K562 (cell line): ENCODE measurements at regions not wholly inside any gene's neighbourhood (a gene's known extent, or its start where the extent isn't known, plus 50 kb on each side); places are given as distances from the start of the nearest gene placed in this dataset.

Experiments
- ATAC-seq: fragments of 200-7000 bp; cut with Tn5 transposase; 3 replicates; pipeline ENCODE4 v1.9.1; 2020; ENCODE audit warnings: moderate library complexity
- BruUV-seq: library from RNA; stranded (reverse); fragments of 400-500 nt; replicated peaks from 2 replicates; lab custom pipeline; 2021; lab: Mats Ljungman, UMichigan
- CTCF ChIA-PET: fragments of 300-600 bp; formaldehyde crosslinking; extraction: SDS; loops from one replicate; lab custom pipeline; 2021; ENCODE audit warnings: low intra/inter-chr PET ratio; lab: Yijun Ruan, JAX
- POLR2A ChIA-PET: fragments of 300-600, 350-650 bp; sonication (Branson Sonifier 250); formaldehyde crosslinking; extraction: SDS; loops from one replicate; lab custom pipeline; 2021; ENCODE audit warnings: antibody characterized with exemption, inconsistent platforms; lab: Yijun Ruan, JAX
- DNase-seq, 4 experiments: peaks; one replicate each; pipeline versions ENCODE4 v3.0.0 to v3.0.0-alpha.2; 2011 to 2018; ENCODE audit warnings: low spot score in 3 of 4, mixed read lengths in 3 of 4; ENCODE audit errors: extremely low read depth in 1 of 4
- FAIRE-seq: peaks from 2 replicates; lab custom pipeline; 2011; peaks lifted over from hg19 to GRCh38; lab: Jason Lieb, UNC
- H2AFZ ChIP-seq: 2 replicates; pipeline ENCODE4 v1.6.0; 2011; ENCODE audit warnings: low read depth, low read length, control low read depth, inconsistent platforms
- H3K27ac ChIP-seq: fragments of 200-600 bp; 3 replicates; pipeline ENCODE4 v1.8.0; 2011; ENCODE audit warnings: low read depth, mild to moderate bottlenecking, control low read depth, inconsistent platforms, low read length, moderate library complexity, mixed read lengths; ENCODE audit errors: extremely low read depth
- H3K27me3 ChIP-seq, 2 experiments: fragments of 300-600 bp in 1 of 2; 2 replicates in 1 of 2; 3 replicates in 1 of 2; pipeline versions ENCODE4 v1.6.0 to v1.8.0; 2011; ENCODE audit warnings: inconsistent platforms in 2 of 2, low read length in 2 of 2, mild to moderate bottlenecking in 1 of 2, mixed read lengths in 1 of 2, moderate library complexity in 1 of 2; ENCODE audit not compliant: control insufficient read depth in 2 of 2, insufficient read depth in 2 of 2
- H3K36me3 ChIP-seq: fragments of 300-600 bp; 3 replicates; pipeline ENCODE4 v1.8.0; 2011; ENCODE audit warnings: mild to moderate bottlenecking, low read length, inconsistent platforms; ENCODE audit not compliant: control insufficient read depth, insufficient read depth
- H3K4me1 ChIP-seq, 2 experiments: fragments of 200-600 bp in 1 of 2; replicated peaks in 1 of 2; 2 replicates in 1 of 2; 3 replicates in 1 of 2; pipeline versions ENCODE4 v1.5.1 to v1.8.0; 2011; ENCODE audit warnings: inconsistent platforms in 2 of 2, low read length in 2 of 2, mild to moderate bottlenecking in 1 of 2, mixed read lengths in 1 of 2, moderate library complexity in 1 of 2; ENCODE audit not compliant: control insufficient read depth in 2 of 2, insufficient read depth in 2 of 2
- H3K4me2 ChIP-seq: 2 replicates; pipeline ENCODE4 v1.6.1; 2011; ENCODE audit warnings: low read length, control low read depth, inconsistent platforms, mixed read lengths; ENCODE audit not compliant: insufficient read depth
- H3K4me3 ChIP-seq: fragments of 200-600 bp; sonication (generic), shearing (Covaris generic); 2 replicates; pipeline ENCODE4 v1.5.1; 2016; ENCODE audit warnings: control low read depth, inconsistent platforms
- H3K79me2 ChIP-seq: fragments of 200-600 bp; 3 replicates; pipeline ENCODE4 v1.8.0; 2011; ENCODE audit warnings: low read length, inconsistent platforms; ENCODE audit not compliant: control insufficient read depth, insufficient read depth
- H3K9ac ChIP-seq, 2 experiments: 2 replicates each; pipeline versions ENCODE4 v1.6.0 to v1.6.1; 2011; ENCODE audit warnings: low read depth in 2 of 2, low read length in 2 of 2, control low read depth in 1 of 2, inconsistent platforms in 1 of 2, mild to moderate bottlenecking in 1 of 2, mixed read lengths in 1 of 2; ENCODE audit not compliant: insufficient read depth in 1 of 2
- H3K9me1 ChIP-seq: one replicate; pipeline ENCODE4 v1.6.0; 2011; ENCODE audit warnings: inconsistent platforms, mild to moderate bottlenecking, low read length, moderate library complexity; ENCODE audit not compliant: control insufficient read depth, insufficient read depth
- H3K9me3 ChIP-seq: replicated peaks from 2 replicates; pipeline ENCODE4 v1.5.1; 2011; ENCODE audit warnings: low read depth, low read length, inconsistent platforms; ENCODE audit not compliant: control insufficient read depth, insufficient read depth
- H4K20me1 ChIP-seq: replicated peaks from 2 replicates; pipeline ENCODE4 v1.6.1; 2011; ENCODE audit warnings: low read length, inconsistent platforms, mixed read lengths; ENCODE audit not compliant: control insufficient read depth, insufficient read depth
- CREM ChIP-seq: IDR thresholded peaks from 2 replicates; pipeline ENCODE4 v1.6.1; 2014; ENCODE audit warnings: antibody characterized with exemption, low read depth
- DIDO1 ChIP-seq: fragments of 450-650 bp; IDR thresholded peaks from 2 replicates; pipeline ENCODE4 v1.6.1; 2016; ENCODE audit warnings: low read depth, missing biosample characterization, missing genetic modification characterization
- HNRNPL ChIP-seq: fragments of 200-400 bp; formaldehyde crosslinking; IDR thresholded peaks from 2 replicates; pipeline ENCODE4 v1.6.1; 2017; ENCODE audit warnings: low read depth, mild to moderate bottlenecking, low read length
- MXI1 ChIP-seq: IDR thresholded peaks from 2 replicates; pipeline ENCODE4 v1.6.1; 2011; ENCODE audit warnings: low read depth, mild to moderate bottlenecking, improper control_type of control experiment, low read length
- NCOA2 ChIP-seq, 2 experiments: fragments of 450-650 bp; IDR thresholded peaks; 2 replicates each; pipeline ENCODE4 v1.6.1; 2018; ENCODE audit warnings: mild to moderate bottlenecking in 2 of 2, moderate library complexity in 1 of 2; ENCODE audit not compliant: partially characterized antibody in 2 of 2
- TAF1 ChIP-seq: IDR thresholded peaks from 2 replicates; pipeline ENCODE4 v1.6.1; 2011; ENCODE audit warnings: mild to moderate bottlenecking, low read length, moderate library complexity; ENCODE audit not compliant: insufficient read depth, control insufficient read depth, severe bottlenecking; ENCODE audit errors: extremely low read depth
- XRCC5 ChIP-seq: fragments of 200-400 bp; formaldehyde crosslinking; IDR thresholded peaks from 2 replicates; pipeline ENCODE4 v1.6.1; 2017; ENCODE audit warnings: low read depth, mild to moderate bottlenecking, low read length
- ZNF143 ChIP-seq: sonication (generic); formaldehyde crosslinking; IDR thresholded peaks from 2 replicates; pipeline ENCODE4 v1.9.0; 2022; ENCODE audit warnings: mild to moderate bottlenecking, missing genetic modification reagents
- ZNF584 ChIP-seq: fragments of 200-800 bp; sonication (Bioruptor generic); IDR thresholded peaks from 2 replicates; pipeline ENCODE4 v1.6.1; 2016; ENCODE audit warnings: low read depth, mild to moderate bottlenecking, missing genetic modification characterization, missing compliant biosample characterization
- ZNF780A ChIP-seq: fragments of 250-450 bp; sonication (Bioruptor Pico); IDR thresholded peaks from 2 replicates; pipeline ENCODE4 v1.5.0; 2021; ENCODE audit warnings: mild to moderate bottlenecking
- WGBS: fragments of 100-300 bp; shearing (Covaris generic); methylation state at CpG from one replicate; pipeline ENCODE4 v1.1.6; 2016; ENCODE audit warnings: low coverage, mixed read lengths; ENCODE audit not compliant: insufficient coverage; ENCODE audit errors: missing lambda C conversion rate; 5-methylcytosine and 5-hydroxymethylcytosine counted together
- in situ Hi-C: fragments of 300-500 bp; cut with MboI; formaldehyde crosslinking; loops from 4 replicates; pipeline ENCODE4 v1.15.0; 2018; ENCODE audit warnings: inconsistent platforms, mixed read lengths
- intact Hi-C: fragments of 100-400 bp; cut with micrococcal nuclease; formaldehyde crosslinking; loops from 2 replicates; pipeline ENCODE4 v1.14.2; 2022
- TF ChIP-seq, protein P1 (sequence below): sonication (generic); IDR thresholded peaks from 2 replicates; pipeline ENCODE4 v1.6.1; 2016

GRCh38 chr7:117951285-117951684, 78.0 kb upstream of the CTTNBP2 start:
- CTCF ChIA-PET = no interaction called here
- no peaks in the 10 kb centered on the region for H3K9me3 ChIP-seq
- no peaks in the 10 kb centered on the region for H4K20me1 ChIP-seq
- in situ Hi-C loops = no loop called here
- H3K36me3 ChIP-seq = no peaks in the 10 kb centered on the region
- BruUV-seq = no TSS peak
- FAIRE-seq = no peak
- POLR2A ChIA-PET = no interaction called here
- H3K27me3 ChIP-seq = no peaks in the 10 kb centered on the region
- ATAC-seq = peak; percentile 45; the same call in 2 of the 3 replicates
- no peak overlapping the region for H3K27ac ChIP-seq
- H3K4me2 ChIP-seq = no peak overlapping the region
- no peak overlapping the region for H3K4me3 ChIP-seq
- DNase-seq = no peak
- no peaks in the 10 kb centered on the region for H3K79me2 ChIP-seq
- no peaks in the 10 kb centered on the region for H3K4me1 ChIP-seq
- intact Hi-C loops = no loop called here
- WGBS = 0% methylated on average over 5 of the region's 5 CpGs
- no peak overlapping the region for H2AFZ ChIP-seq
- no peak overlapping the region for H3K9ac ChIP-seq
- H3K9me1 ChIP-seq = no peaks in the 10 kb centered on the region
- TF ChIP-seq CREM (no peak), NCOA2 (IDR thresholded peaks at IDR 0.05; ENCODE audit: partially characterized antibody in 2 of 2) (no peak), DIDO1 (no peak), ZNF143 (CRISPR knock-in tag) (no peak), MXI1 (no peak), ZNF780A (CRISPR knock-in tag) (no peak), XRCC5 (no peak), HNRNPL (no peak), ZNF584 (CRISPR knock-in tag) (0 out of 2 replicates have a peak, but pooled peaks have one; percentile 8), TAF1 (no peak)
- TF ChIP-seq, protein P1, sequence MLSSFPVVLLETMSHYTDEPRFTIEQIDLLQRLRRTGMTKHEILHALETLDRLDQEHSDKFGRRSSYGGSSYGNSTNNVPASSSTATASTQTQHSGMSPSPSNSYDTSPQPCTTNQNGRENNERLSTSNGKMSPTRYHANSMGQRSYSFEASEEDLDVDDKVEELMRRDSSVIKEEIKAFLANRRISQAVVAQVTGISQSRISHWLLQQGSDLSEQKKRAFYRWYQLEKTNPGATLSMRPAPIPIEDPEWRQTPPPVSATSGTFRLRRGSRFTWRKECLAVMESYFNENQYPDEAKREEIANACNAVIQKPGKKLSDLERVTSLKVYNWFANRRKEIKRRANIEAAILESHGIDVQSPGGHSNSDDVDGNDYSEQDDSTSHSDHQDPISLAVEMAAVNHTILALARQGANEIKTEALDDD = 0 out of 2 replicates have a peak, but pooled peaks have one; percentile 3
